Adrenal gland (tissue), 9 donors: ENCODE measurements at regions not wholly inside any gene's neighbourhood (a gene's known extent, or its start where the extent isn't known, plus 50 kb on each side); places are given as distances from the start of the nearest gene placed in this dataset.
"Not testable (repeated sequence)": the region's sequence is repeated elsewhere in the genome, so short reads cannot be mapped to it uniquely, and the experiment has no call there.

Experiments
- DNase-seq, 7 donors: peaks; one replicate each; pipeline ENCODE4 v3.0.0-alpha.2; 2019 to 2020
- H3K27ac ChIP-seq, 5 donors: fragments of 200-600 bp; sonication (generic) in 4 of 5; 1 replicate in 3 of 5; 2 replicates in 2 of 5; pipeline versions ENCODE4 v1.5.1 to v1.8.0; 2016 to 2020; ENCODE audit warnings: mild to moderate bottlenecking in 1 of 5
- H3K27me3 ChIP-seq: fragments of 200-600 bp; 2 replicates; pipeline ENCODE4 v1.8.0; 2021
- H3K36me3 ChIP-seq, 2 donors: fragments of 200-600 bp; replicated peaks in 1 of 2; 1 replicate in 1 of 2; 2 replicates in 1 of 2; pipeline versions ENCODE4 v1.5.1 to v1.8.0; 2018 to 2022
- H3K4me1 ChIP-seq, 2 donors: fragments of 200-600 bp; replicated peaks in 1 of 2; 1 replicate in 1 of 2; 2 replicates in 1 of 2; pipeline versions ENCODE4 v1.5.1 to v1.8.0; 2018 to 2021
- H3K4me3 ChIP-seq, 4 donors: fragments of 200-600 bp; sonication (generic) in 3 of 4; one replicate each; pipeline ENCODE4 v1.5.1; 2016 to 2018
- H3K9me3 ChIP-seq, 3 donors: fragments of 200-600 bp; sonication (generic) in 1 of 3; replicated peaks in 1 of 3; 1 replicate in 2 of 3; 2 replicates in 1 of 3; pipeline versions ENCODE4 v1.5.1 to v1.8.0; 2016 to 2021
- POLR2A ChIP-seq, 2 donors: fragments of 450-650 bp; IDR thresholded peaks; one replicate each; pipeline ENCODE4 v1.6.1; 2017; ENCODE audit warnings: antibody characterized with exemption in 2 of 2, mild to moderate bottlenecking in 2 of 2, moderate library complexity in 1 of 2
- WGBS, 4 donors: extraction: QIAGEN DNeasy Blood & Tissue Kit in 2 of 4; methylation state at CpG; one replicate each; pipeline versions ENCODE4 v1.1.5 to v1.1.7; 2013 to 2017; 5-methylcytosine and 5-hydroxymethylcytosine counted together
- intact Hi-C, 2 donors: fragments of 100-400 bp; cut with DNase I; formaldehyde crosslinking; loops; one replicate each; pipeline versions ENCODE4 v1.14.1 to v1.15.0; 2022 to 2023
- TF ChIP-seq, protein P1 (sequence below), 6 experiments: fragments of 450-650 bp in 4 of 6; fragments of 200-600 bp in 2 of 6; sonication (generic) in 1 of 6; IDR thresholded peaks; 1 replicate in 5 of 6; 2 replicates in 1 of 6; pipeline versions ENCODE4 v1.5.1 to v1.8.0; 2016 to 2021; ENCODE audit warnings: antibody characterized with exemption in 6 of 6, mild to moderate bottlenecking in 2 of 6, moderate library complexity in 1 of 6
- donor health status: healthy with polysubstance abuse.
- donor health status: Bipolar disorder and iron deficiency.
- donor health status: DM: yes; HTN: yes; CAD: no.
- donor health status: DM: no; HTN: no; CAD: no.
- donor health status: DM: no; HTN: no; CAD: no.

DNA sequence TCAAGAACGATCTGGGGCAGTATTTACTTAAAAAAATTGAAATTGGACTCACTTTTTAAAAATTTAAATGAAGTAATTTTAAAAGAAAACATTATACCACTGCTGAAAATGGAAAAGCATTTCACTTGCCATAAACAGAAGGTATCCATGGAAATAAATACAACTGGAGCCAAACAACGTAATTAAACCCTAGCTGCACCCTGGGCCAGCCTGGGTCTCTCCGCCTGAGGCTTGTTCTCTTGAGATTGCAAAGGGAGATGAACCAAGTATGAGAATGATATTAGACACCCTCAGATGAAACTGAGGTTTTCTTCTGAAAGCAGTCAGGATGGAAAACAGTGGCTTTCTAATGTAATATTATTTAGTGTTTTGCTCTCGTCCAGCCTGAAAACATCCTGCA is 264.4 kb downstream of the KCNE4 start:
- no peak for TF ChIP-seq POLR2A (IDR thresholded peaks at IDR 0.05)
- TF ChIP-seq, protein P1, sequence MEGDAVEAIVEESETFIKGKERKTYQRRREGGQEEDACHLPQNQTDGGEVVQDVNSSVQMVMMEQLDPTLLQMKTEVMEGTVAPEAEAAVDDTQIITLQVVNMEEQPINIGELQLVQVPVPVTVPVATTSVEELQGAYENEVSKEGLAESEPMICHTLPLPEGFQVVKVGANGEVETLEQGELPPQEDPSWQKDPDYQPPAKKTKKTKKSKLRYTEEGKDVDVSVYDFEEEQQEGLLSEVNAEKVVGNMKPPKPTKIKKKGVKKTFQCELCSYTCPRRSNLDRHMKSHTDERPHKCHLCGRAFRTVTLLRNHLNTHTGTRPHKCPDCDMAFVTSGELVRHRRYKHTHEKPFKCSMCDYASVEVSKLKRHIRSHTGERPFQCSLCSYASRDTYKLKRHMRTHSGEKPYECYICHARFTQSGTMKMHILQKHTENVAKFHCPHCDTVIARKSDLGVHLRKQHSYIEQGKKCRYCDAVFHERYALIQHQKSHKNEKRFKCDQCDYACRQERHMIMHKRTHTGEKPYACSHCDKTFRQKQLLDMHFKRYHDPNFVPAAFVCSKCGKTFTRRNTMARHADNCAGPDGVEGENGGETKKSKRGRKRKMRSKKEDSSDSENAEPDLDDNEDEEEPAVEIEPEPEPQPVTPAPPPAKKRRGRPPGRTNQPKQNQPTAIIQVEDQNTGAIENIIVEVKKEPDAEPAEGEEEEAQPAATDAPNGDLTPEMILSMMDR (IDR thresholded peaks at IDR 0.05): no peak
- H3K27ac ChIP-seq: no peak overlapping the region

DNA sequence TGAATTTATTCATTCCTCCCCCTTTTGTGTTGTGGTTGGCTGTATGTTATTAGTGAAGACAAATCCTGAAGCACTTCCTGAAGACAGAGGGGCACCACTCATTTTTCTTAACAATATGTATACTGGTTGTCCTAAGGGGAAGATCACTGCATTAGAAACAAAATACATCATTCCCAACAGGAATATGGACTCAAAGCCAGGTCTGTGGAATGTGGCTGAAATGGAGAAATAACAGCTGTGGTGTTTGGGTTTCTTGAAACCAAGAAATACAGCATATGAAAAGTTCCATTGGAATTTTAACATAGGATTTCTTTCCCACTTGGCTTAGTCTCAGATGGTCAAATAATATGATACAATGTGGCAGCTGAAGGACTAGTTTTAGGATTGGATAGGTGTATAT is 267.6 kb downstream of the KCNE4 start:
- DNase-seq: no peak
- Histone ChIP-seq H3K36me3 (no peaks in the 10 kb centered on the region), H3K9me3 (no peaks in the 10 kb centered on the region), H3K4me3 (no peak overlapping the region), H3K27me3 (no peaks in the 10 kb centered on the region), H3K27ac (no peak overlapping the region), H3K4me1 (no peaks in the 10 kb centered on the region)
- intact Hi-C loops: no loop called here
- no peak for TF ChIP-seq POLR2A (IDR thresholded peaks at IDR 0.05)
- TF ChIP-seq, protein P1 (IDR thresholded peaks at IDR 0.05): no peak

More for the DNA sequence above, 264.4 kb downstream of the KCNE4 start:
- H3K27me3 ChIP-seq: no peaks in the 10 kb centered on the region
- H3K9me3 ChIP-seq: no peaks in the 10 kb centered on the region
- DNase-seq: no peak
- no peaks in the 10 kb centered on the region for H3K36me3 ChIP-seq
- no peaks in the 10 kb centered on the region for H3K4me1 ChIP-seq
- intact Hi-C loops: no loop called here
- WGBS, 4 donors: 47 to 55% (median 48%) methylated on average over 4 of the region's 4 CpGs
- no peak overlapping the region for H3K4me3 ChIP-seq

DNA sequence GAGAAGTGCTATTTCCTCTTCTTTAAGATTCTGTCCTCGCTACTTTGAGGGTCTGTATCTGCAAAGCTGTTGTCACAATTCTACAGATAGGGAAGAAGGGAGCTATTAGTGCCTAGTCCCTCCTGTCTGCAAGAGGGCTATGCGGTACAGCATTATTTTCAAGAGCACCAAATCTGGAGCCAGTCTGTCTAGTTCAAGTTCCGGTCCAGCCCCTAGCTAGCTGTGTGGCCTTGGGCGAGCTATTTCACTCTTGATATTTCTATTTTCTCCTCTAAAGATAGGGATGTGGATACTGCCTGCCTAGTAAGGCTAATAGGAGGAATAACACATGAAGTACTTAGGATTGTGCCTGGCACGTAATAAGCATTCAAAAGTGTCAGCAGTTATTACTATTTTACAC is 272.4 kb downstream of the KCNE4 start:
- Histone ChIP-seq H3K4me1 (no peaks in the 10 kb centered on the region), H3K27me3 (no peaks in the 10 kb centered on the region), H3K36me3 (no peaks in the 10 kb centered on the region), H3K27ac (no peak overlapping the region), H3K9me3 (no peaks in the 10 kb centered on the region), H3K4me3 (no peak overlapping the region)
- WGBS, 4 donors: 35 to 54% (median 37%) methylated on average over 5 of the region's 5 CpGs
- no peak for DNase-seq
- no peak for TF ChIP-seq POLR2A (IDR thresholded peaks at IDR 0.05)
- TF ChIP-seq, protein P1 (IDR thresholded peaks at IDR 0.05): no peak
- intact Hi-C loops: no loop called here

DNA sequence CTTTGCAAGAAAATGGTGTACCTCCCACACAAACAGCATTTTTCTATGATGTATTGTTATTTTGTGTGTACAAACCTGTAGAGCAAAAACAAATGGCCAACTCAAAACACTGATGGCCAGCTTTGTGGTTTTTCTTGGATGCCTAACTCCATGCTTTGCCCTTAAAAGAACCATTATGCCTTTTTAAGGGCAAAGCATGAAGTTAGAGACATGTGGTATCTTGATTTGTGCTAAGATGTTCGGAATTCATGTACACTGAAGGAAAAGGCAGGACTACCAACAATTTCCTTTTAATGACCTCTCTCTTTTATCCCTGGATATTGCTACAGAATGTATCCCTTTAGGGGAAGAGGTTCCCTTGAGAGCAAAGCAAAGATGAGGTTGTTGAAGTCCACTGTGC is 273.6 kb downstream of the SCG2 start:
- Histone ChIP-seq H3K4me3 (no peak overlapping the region), H3K4me1 (no peaks in the 10 kb centered on the region), H3K9me3 (no peaks in the 10 kb centered on the region), H3K27ac (no peak overlapping the region), H3K36me3 (no peaks in the 10 kb centered on the region), H3K27me3 (no peaks in the 10 kb centered on the region)
- 67 to 93% (median 80%) methylated on average over 1 of the region's 1 CpG for WGBS, 4 donors
- DNase-seq: no peak
- no peak for TF ChIP-seq POLR2A (IDR thresholded peaks at IDR 0.05)
- TF ChIP-seq, protein P1 (IDR thresholded peaks at IDR 0.05): no peak
- intact Hi-C loops: no loop called here

DNA sequence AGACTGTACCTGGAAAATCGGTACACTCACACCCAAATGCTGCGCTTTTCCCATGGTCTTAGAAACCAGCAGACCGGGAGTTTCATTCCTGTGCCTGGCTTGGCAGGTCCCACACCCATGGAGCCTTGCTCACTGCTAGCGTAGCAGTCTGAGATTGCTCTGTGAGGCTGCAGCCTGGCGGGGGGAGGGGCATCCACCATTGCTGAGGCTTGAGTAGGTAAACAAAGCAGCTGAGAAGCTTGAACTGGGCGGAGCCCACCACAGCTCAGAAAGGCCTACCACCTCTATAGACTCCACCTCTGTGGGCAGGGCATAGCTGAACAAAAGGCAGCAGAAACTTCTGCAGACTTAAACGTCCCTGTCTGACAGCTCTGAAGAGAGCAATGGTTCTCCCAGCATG is 271.4 kb downstream of the SCG2 start:
- H3K36me3 ChIP-seq, H3K27ac ChIP-seq, DNase-seq, H3K4me1 ChIP-seq, intact Hi-C loops, H3K27me3 ChIP-seq, H3K9me3 ChIP-seq, H3K4me3 ChIP-seq: not testable (repeated sequence)
- 73 to 88% (median 79%) methylated on average over 5 to 7 of the region's 7 CpGs for WGBS, 4 donors
